ENCODE measurements at regions not wholly inside any gene's neighbourhood (a gene's known extent, or its start where the extent isn't known, plus 50 kb on each side); places are given as distances from the start of the nearest gene placed in this dataset.
"Not testable (repeated sequence)": the region's sequence is repeated elsewhere in the genome, so short reads cannot be mapped to it uniquely, and the experiment has no call there.

DNA sequence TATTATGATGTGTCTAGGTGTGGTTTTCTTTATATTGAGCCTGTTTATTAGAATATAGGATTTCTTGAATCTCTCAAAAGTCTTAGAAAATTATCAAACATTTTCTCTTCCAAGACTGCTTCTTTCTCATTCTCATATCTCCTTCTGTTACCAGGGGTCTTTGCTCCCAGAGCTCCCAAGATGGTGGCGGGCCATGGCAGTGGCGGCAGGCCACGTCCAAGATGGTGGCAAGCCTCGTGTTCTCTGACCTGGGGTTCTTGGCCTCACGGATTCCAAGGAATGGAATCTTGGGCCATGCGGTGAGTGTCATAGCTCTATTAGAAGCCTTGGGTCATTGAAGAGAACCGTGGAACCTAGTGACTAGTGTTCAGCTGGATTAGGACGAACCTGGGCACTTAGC, 248.9 kb downstream of the SMARCA2 start:
- no peak overlapping the region for H3K4me3 ChIP-seq (ENCODE audit: low read length)
- TF ChIP-seq CTCF (conservative IDR thresholded peaks at IDR 0.05; ENCODE audit: low read depth, low read length) = no peak
- DNase-seq (ENCODE audit: low read depth) = no peak

DNA sequence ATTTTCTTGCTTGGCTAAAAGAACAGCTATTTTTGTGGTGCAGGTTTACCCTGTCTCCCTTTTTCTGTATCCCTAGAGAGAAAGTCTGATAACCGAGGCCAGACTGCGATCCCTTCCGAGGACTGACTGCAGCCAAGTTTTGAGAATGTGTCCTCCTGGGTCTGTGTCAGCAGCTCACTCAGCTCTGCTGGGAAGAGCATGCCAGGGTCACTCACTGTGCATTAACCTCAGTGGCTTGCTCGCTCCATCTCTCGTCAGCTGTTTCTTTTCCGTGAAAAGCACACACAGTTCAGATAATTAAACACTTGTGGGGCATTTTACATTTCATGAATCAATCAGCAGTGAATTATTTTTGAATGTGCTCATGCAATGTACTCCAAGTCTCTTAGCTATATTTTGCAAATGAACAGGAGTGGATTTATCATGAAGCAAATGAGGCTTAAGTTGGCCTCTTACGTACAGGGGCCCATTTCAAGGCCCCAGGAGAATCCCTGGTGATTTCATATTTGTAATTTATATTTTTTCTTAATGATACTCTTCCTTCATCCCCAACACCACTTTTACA, 252.1 kb downstream of the SMARCA2 start:
- DNase-seq (ENCODE audit: low read depth) = no peak
- H3K4me3 ChIP-seq (ENCODE audit: low read length) = no peak overlapping the region
- no peak for TF ChIP-seq CTCF (conservative IDR thresholded peaks at IDR 0.05; ENCODE audit: low read depth, low read length)

DNA sequence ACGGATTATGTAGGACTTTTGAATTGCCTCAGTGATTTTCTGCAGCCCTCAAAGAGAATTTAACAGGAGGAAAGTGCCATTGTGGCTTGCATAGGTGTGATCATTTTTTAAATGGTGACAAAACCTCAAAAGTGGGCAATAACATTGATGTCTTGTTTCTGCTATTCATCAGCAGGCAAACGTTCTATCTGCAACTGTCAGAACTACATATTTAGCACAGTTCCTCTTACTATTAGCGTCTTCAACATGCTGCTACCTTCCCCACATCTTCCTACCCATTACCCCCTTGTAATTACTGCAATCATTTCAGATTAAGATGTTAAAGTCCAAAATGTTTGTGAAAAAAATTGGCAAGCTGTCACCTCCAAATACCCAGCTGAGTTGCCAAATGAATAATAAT, 254.6 kb downstream of the SMARCA2 start:
- H3K4me3 ChIP-seq (ENCODE audit: low read length) = no peak overlapping the region
- TF ChIP-seq CTCF (conservative IDR thresholded peaks at IDR 0.05; ENCODE audit: low read depth, low read length) = no peak
- no peak for DNase-seq (ENCODE audit: low read depth)

DNA sequence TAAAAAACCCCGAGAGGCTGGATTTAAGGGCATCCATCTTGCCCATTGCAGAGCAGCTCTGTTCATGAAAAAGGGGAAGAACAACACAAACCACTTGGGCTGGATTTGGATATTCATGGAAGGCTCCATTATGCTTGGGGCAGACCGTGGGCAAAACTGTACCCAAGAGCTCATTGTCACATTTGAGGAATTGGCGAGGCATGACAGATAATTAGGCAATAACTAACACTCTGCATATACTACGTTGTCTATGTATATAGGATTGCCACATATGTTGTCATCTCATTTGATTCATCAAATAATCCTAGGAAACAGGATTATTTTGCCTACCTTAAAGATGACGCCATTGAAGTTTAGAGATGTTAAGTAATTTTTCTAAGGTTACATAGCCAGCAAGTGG, 255.4 kb downstream of the SMARCA2 start:
- no peak overlapping the region for H3K4me3 ChIP-seq (ENCODE audit: low read length)
- no peak for TF ChIP-seq CTCF (conservative IDR thresholded peaks at IDR 0.05; ENCODE audit: low read depth, low read length)
- DNase-seq (ENCODE audit: low read depth) = no peak

GRCh38 chr9:2271426-2271825, 256.3 kb downstream of the SMARCA2 start:
- TF ChIP-seq CTCF (conservative IDR thresholded peaks at IDR 0.05; ENCODE audit: low read depth, low read length) = no peak
- no peak for DNase-seq (ENCODE audit: low read depth)
- H3K4me3 ChIP-seq (ENCODE audit: low read length) = no peak overlapping the region

DNA sequence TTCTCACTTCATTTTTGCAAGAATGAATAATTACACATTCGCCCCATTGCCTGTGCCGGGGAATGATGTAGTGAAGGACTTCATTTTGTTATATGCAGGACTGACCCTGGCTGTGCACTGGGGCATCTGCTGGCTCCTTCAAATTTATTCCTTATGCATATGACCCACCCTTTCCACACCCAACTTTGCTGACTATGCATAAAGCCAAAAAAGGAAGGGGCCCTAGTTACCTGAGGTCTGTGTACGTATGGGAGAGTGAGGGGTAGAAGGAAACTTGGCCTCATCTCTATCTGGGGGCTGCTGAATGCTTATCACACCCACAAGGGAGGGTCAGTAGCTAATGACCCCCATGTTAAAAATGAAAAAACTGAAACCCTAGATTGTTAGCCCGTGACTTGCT, 259.6 kb downstream of the SMARCA2 start:
- no peak for TF ChIP-seq CTCF (conservative IDR thresholded peaks at IDR 0.05; ENCODE audit: low read depth, low read length)
- DNase-seq (ENCODE audit: low read depth) = no peak
- H3K4me3 ChIP-seq (ENCODE audit: low read length) = no peak overlapping the region

DNA sequence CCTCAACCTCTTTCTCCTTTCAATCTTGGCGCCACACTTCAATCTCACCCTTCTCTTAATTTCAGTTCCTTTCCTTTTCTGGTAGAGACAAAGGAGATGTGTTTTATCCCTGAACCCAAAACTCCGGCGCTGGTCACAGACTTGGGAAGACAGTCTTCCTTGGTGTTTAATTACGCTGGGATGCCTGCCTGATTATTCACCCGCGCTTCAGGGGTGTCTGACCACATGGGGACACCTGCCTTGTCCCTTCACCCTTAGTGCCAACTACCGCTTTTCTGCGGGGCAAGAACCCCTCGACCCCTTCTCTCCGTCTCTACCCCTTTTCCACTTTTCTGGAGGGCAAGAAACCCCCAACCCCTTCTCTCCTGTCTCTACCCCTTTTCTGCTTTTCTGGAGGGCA, 261.1 kb downstream of the SMARCA2 start:
- no peak overlapping the region for H3K4me3 ChIP-seq (ENCODE audit: low read length)
- DNase-seq (ENCODE audit: low read depth) = no peak
- TF ChIP-seq CTCF (conservative IDR thresholded peaks at IDR 0.05; ENCODE audit: low read depth, low read length) = no peak

DNA sequence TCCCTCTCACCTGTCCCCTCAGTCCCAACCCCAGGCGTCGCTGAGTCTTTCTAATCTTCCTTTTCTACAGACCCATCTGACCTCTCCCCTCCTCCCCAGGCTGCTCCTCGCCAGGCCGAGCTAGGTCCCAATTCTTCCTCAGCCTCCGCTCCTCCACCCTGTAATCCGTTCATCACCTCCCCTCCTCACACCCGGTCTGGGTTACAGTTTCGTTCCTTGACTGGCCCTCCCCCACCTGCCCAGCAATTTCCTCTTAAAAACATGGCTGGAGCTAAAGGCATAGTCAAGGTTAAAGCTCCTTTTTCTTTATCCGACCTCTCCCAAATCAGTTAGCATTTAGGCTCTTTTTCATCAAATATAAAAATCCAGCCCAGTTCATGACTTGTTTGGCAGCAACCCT, 262.0 kb downstream of the SMARCA2 start:
- H3K4me3 ChIP-seq (ENCODE audit: low read length); DNase-seq (ENCODE audit: low read depth): not testable (repeated sequence)

GRCh38 chr9:2277644-2278043, 262.5 kb downstream of the SMARCA2 start:
- not testable (repeated sequence) for DNase-seq (ENCODE audit: low read depth); H3K4me3 ChIP-seq (ENCODE audit: low read length)

DNA sequence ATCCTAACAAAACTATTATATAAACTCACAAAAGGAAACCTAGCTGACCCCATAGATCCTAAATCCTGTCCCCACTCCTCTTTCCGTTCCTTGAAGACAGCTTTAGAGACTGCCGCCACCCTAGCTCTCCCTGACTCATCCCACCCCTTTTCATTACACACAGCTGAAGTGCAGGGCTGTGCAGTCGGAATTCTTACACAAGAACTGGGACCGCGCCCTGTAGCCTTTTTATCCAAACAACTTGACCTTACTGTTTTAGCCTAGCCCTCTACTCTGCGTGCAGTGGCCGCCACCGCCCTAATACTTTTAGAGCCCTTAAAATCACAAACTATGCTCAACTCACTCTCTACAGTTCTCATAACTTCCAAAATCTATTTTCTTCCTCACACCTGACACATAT, 264.0 kb downstream of the SMARCA2 start:
- not testable (repeated sequence) for H3K4me3 ChIP-seq (ENCODE audit: low read length)

More for the DNA sequence above, 264.0 kb downstream of the SMARCA2 start:
- DNase-seq (ENCODE audit: low read depth) = not testable (repeated sequence)
